CD4-positive, alpha-beta T cell treated with Interleukin-12 subunit alpha and Interleukin-12 subunit beta, for 1 hour (primary cell): ENCODE measurements at regions not wholly inside any gene's neighbourhood (a gene's known extent, or its start where the extent isn't known, plus 50 kb on each side); places are given as distances from the start of the nearest gene placed in this dataset.
A peak's percentile ranks its signal among the peaks of the same experiment; 100 is the strongest.

Source experiments
- DNase-seq: peaks from one replicate; pipeline ENCODE4 v3.0.0-alpha.2; 2020

- no peak for DNase-seq
Observed at GRCh38 chr2:155377266-155377680, 678.8 kb downstream of the KCNJ3 start.

GRCh38 chr2:155372969-155373368, 674.5 kb downstream of the KCNJ3 start:
- DNase-seq = no peak

- peak; percentile 1 for DNase-seq
Observed at GRCh38 chr2:155368934-155369333, 670.4 kb downstream of the KCNJ3 start.

GRCh38 chr2:155364766-155365165, 666.3 kb downstream of the KCNJ3 start:
- no peak for DNase-seq

GRCh38 chr2:155363349-155363888, 664.9 kb downstream of the KCNJ3 start:
- DNase-seq = no peak

- DNase-seq = no peak
Observed at GRCh38 chr2:155357172-155357571, 658.7 kb downstream of the KCNJ3 start.

GRCh38 chr2:155356250-155356649, 657.8 kb downstream of the KCNJ3 start:
- no peak for DNase-seq

DNA sequence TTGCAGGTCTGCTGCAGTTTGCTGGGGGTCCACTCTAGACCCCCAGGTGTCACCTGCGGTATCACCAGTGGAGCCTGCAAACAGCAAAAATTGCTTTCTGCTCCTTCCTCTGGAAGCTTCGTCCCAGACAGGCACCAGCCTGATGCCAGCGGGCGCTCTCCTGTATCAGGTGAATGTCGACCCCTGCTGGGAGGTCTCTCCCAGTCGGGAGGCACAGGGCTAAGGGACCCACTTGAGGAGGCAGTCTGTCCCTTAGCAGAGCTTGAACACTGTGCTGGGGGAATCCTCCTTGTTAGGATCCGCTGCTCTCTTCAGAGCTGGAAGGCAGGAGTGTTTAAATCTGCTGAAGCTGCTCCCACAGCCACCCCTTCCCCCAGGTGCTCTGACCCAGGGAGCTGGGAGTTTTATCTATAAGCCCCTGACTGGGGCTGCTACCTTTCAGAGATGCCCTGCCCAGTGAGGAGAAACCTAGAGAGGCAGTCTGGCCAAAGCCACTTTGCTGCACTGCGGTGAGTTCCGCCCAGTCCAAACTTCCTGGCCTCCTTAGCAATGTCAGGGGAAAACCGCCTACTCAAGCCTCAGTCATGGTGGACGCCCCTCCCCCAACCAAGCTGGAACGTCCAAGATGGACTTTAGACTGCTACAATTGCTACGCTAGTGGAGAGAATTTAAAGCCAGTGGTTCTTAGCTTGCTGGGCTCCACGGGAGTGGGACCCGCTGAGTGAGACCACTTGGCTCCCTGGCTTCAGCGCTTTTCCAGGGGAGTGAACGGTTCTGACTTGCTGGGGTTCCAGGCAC, 652.5 kb downstream of the KCNJ3 start:
- DNase-seq = no peak

DNA sequence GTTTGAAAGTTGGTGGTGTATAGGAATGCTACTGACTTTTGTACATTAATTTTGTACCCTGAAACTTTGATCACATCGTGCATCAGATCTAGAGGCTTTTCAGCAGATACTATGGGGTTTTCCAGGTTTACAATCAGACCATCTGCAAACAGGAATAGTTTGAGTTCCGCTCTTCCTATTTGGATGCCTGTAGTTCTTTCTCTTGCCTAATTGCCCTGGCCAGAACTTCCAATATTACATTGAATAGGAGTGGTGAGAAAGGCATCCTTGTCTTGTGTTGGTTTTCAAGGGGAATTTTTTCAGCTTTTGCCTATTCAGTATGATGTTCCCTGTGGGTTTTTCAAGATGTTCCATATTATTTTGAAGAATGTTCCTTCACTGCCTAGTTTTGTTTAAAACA, 633.5 kb downstream of the KCNJ3 start:
- no peak for DNase-seq

GRCh38 chr2:155320236-155320635, 621.7 kb downstream of the KCNJ3 start:
- no peak for DNase-seq

GRCh38 chr2:155318710-155319109, 620.2 kb downstream of the KCNJ3 start:
- no peak for DNase-seq

GRCh38 chr2:155315768-155316167, 617.3 kb downstream of the KCNJ3 start:
- DNase-seq = no peak

DNA sequence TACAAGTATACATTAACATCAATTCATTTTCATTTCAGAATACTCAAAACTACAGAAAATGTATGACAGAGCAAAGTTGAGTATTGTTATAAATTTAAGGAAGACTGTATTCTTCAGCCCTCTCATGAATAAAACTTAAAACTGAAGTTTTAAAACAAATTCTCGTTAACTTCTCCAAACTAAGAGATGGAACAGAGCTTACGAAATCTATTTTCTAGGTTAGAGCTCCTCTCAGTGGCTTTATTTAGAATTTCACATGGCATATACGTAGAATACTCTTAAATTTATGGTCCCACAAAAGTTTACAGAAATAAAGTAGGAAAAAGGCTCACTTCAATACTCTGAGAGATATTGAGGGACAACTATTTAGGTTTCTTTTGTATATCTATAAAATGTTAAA, 612.1 kb downstream of the KCNJ3 start:
- no peak for DNase-seq

GRCh38 chr2:155309483-155309882, 611.0 kb downstream of the KCNJ3 start:
- no peak for DNase-seq

DNA sequence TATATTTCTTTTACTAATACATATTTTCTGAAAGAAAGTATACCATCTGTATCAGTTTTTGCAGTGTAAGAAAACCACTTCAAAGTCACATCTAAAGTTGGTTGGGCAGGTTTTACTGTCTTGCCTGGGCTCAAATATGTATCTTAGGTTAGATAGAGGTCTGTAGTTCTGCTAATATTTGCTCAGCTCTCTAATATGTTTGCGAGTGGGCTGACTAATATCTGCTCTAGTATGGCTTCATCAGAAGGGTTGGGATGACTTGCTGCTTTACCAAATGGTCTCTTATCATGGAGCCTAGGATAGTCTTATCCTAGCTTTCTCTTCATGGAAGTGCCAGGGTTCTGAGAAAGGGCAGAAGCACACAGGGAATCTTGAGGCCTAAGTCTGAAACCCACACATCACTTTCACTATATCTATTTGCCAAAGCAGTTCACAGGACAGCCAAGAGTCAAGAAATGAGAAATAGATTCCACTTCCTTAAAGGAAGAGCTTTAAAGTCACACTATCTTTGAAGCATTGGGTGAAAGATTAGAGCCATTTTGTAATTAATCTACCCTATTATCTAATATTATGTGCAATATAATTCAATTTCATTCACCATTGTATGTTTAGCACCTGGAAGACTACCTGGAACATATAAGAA, 610.0 kb downstream of the KCNJ3 start:
- DNase-seq = no peak

- no peak for DNase-seq
Observed at GRCh38 chr2:155301221-155301620, 602.7 kb downstream of the KCNJ3 start.

- no peak for DNase-seq
Observed at GRCh38 chr2:155298001-155298400, 599.5 kb downstream of the KCNJ3 start.

- no peak for DNase-seq
Observed at GRCh38 chr2:155294358-155294757, 595.9 kb downstream of the KCNJ3 start.

GRCh38 chr2:155281907-155282306, 583.4 kb downstream of the KCNJ3 start:
- no peak for DNase-seq

DNA sequence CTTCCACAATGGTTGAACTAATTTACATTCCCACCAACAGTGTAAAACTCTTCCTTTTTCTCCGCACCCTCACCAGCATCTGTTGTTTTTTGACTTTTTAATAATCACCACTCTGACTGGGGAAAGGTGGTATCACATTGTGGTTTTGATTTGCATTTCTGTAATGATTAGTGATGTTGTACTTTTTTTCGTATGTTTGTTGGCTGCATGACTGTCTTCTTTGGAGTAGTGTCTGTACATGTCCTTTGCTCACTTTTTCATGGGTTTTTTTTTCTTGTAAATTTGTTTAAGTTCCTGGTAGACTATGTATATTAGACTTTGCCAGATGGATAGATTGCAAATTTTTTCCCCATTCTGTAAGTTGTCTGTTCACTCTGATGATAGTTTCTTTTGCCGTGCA, 574.8 kb downstream of the KCNJ3 start:
- DNase-seq = no peak

GRCh38 chr2:155266583-155266982, 568.1 kb downstream of the KCNJ3 start:
- no peak for DNase-seq

DNA sequence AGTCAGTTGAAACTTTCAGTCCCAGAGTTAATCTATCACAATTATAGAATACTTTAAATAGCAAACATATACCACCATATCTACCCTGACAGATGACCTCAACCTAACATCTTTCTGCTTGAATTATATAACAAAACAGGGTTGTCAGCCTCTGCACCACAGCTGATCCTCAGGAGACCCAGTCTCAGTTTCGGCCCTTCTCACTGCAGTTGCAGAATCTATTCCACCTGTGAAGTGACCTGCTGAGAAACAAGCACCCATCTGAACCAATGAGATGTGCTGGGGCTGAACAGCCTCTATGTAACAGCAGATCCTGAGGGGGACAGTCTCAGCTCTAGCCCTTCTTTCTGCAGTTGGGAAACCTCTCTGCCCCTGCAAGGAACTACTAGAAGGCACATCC, 567.6 kb downstream of the KCNJ3 start:
- DNase-seq = no peak

- no peak for DNase-seq
Observed at GRCh38 chr2:155256803-155257202, 558.3 kb downstream of the KCNJ3 start.

- no peak for DNase-seq
Observed at GRCh38 chr2:155250800-155251199, 552.3 kb downstream of the KCNJ3 start.
